ENCODE measurements at regions not wholly inside any gene's neighbourhood (a gene's known extent, or its start where the extent isn't known, plus 50 kb on each side); places are given as distances from the start of the nearest gene placed in this dataset.

GRCh38 chr7:54915870-54916598, 102.8 kb upstream of the EGFR start:
- peaks cover 0 to 2% (median 0%) of the 10 kb centered on the region in 3 donors for H3K27me3 Mint-ChIP-seq (ENCODE audit: low read depth in 3 of 3)
- H3K36me3 Mint-ChIP-seq = no peaks in the 10 kb centered on the region
- Histone ChIP-seq H3K36me3 (replicated peaks in 1 of 2; ENCODE audit: control insufficient read depth in 1 of 2, insufficient read depth in 2 of 2, low read length in 2 of 2) (no peaks in the 10 kb centered on the region), H3K27me3 (ENCODE audit: control insufficient read depth in 2 of 2, insufficient read depth in 2 of 2, low read length in 2 of 2) (no peaks in the 10 kb centered on the region), H3K4me3 (replicated peaks in 1 of 3; ENCODE audit: low read depth in 2 of 3, low read length in 3 of 3) (no peak overlapping the region), H3K79me2 (ENCODE audit: insufficient read depth, low read length) (no peaks in the 10 kb centered on the region), H3K27ac (ENCODE audit: low read depth in 1 of 2, low read length in 2 of 2) (no peak overlapping the region), H2AFZ (ENCODE audit: insufficient read depth, low read depth, low read length, poor library complexity, severe bottlenecking) (no peak overlapping the region), H3K4me1 (ENCODE audit: control insufficient read depth in 1 of 2, insufficient read depth in 2 of 2, low read length in 2 of 2) (no peaks in the 10 kb centered on the region), H4K20me1 (ENCODE audit: insufficient read depth, low read length) (no peaks in the 10 kb centered on the region), H3K4me2 (replicated peaks; ENCODE audit: extremely low read depth, low read length, poor library complexity, severe bottlenecking) (no peak overlapping the region), H3K9ac (ENCODE audit: insufficient read depth, low read length, poor library complexity, severe bottlenecking) (no peak overlapping the region), H3K9me3 (replicated peaks in 1 of 2; ENCODE audit: control insufficient read depth in 1 of 2, insufficient read depth in 1 of 2, low read length in 2 of 2) (peaks cover 0 to 4% of the 10 kb centered on the region in 2 donors)
- no peak overlapping the region for H3K27ac Mint-ChIP-seq
- no peak for TF ChIP-seq CTCF (IDR thresholded peaks at IDR 0.05)
- H3K4me3 Mint-ChIP-seq = no peak overlapping the region
- no peak for DNase-seq
- H3K4me1 Mint-ChIP-seq = no peaks in the 10 kb centered on the region
- 89% methylated on average over 6 of the region's 8 CpGs for WGBS (ENCODE audit: insufficient coverage)
- intact Hi-C loops (cut with micrococcal nuclease) = no loop called here
- H3K9me3 Mint-ChIP-seq = peaks cover 0 to 4% (median 2%) of the 10 kb centered on the region in 7 donors

GRCh38 chr7:54917613-54918391, 101.0 kb upstream of the EGFR start:
- no peak overlapping the region for H3K27ac Mint-ChIP-seq

More at GRCh38 chr7:54917613-54918391, 101.0 kb upstream of the EGFR start:
- H3K4me1 Mint-ChIP-seq = no peaks in the 10 kb centered on the region
- no peaks in the 10 kb centered on the region for H4K20me1 ChIP-seq (ENCODE audit: insufficient read depth, low read length)
- intact Hi-C loops (cut with micrococcal nuclease) = no loop called here
- no peak overlapping the region for H3K4me2 ChIP-seq (replicated peaks; ENCODE audit: extremely low read depth, low read length, poor library complexity, severe bottlenecking)
- no peak overlapping the region for H3K27ac ChIP-seq (ENCODE audit: low read depth in 1 of 2, low read length in 2 of 2)
- H3K9ac ChIP-seq (ENCODE audit: insufficient read depth, low read length, poor library complexity, severe bottlenecking) = no peak overlapping the region
- no peak overlapping the region for H3K4me3 ChIP-seq (replicated peaks in 1 of 3; ENCODE audit: low read depth in 2 of 3, low read length in 3 of 3)
- no peaks in the 10 kb centered on the region for H3K27me3 Mint-ChIP-seq (ENCODE audit: low read depth in 3 of 3)
- TF ChIP-seq CTCF (IDR thresholded peaks at IDR 0.05) = no peak
- H3K9me3 Mint-ChIP-seq = peaks cover 0 to 4% (median 0%) of the 10 kb centered on the region in 7 donors
- H3K36me3 ChIP-seq (replicated peaks in 1 of 2; ENCODE audit: control insufficient read depth in 1 of 2, insufficient read depth in 2 of 2, low read length in 2 of 2) = no peaks in the 10 kb centered on the region
- no peaks in the 10 kb centered on the region for H3K36me3 Mint-ChIP-seq
- no peak for DNase-seq
- peaks cover 0 to 4% of the 10 kb centered on the region in 2 donors for H3K9me3 ChIP-seq (replicated peaks in 1 of 2; ENCODE audit: control insufficient read depth in 1 of 2, insufficient read depth in 1 of 2, low read length in 2 of 2)
- H3K4me1 ChIP-seq (ENCODE audit: control insufficient read depth in 1 of 2, insufficient read depth in 2 of 2, low read length in 2 of 2) = no peaks in the 10 kb centered on the region
- WGBS (ENCODE audit: insufficient coverage) = 90% methylated on average over 2 of the region's 5 CpGs
- no peaks in the 10 kb centered on the region for H3K79me2 ChIP-seq (ENCODE audit: insufficient read depth, low read length)
- no peaks in the 10 kb centered on the region for H3K27me3 ChIP-seq (ENCODE audit: control insufficient read depth in 2 of 2, insufficient read depth in 2 of 2, low read length in 2 of 2)
- H3K4me3 Mint-ChIP-seq = no peak overlapping the region
- no peak overlapping the region for H2AFZ ChIP-seq (ENCODE audit: insufficient read depth, low read depth, low read length, poor library complexity, severe bottlenecking)
